PC-3 (cell line): ENCODE measurements at regions not wholly inside any gene's neighbourhood (a gene's known extent, or its start where the extent isn't known, plus 50 kb on each side); places are given as distances from the start of the nearest gene placed in this dataset.

Experiments used
- ATAC-seq: fragments of 200-7000 bp; cut with Tn5 transposase; 2 replicates; pipeline ENCODE4 v1.9.1; 2020; ENCODE audit warnings: mild to moderate bottlenecking, moderate library complexity
- BruUV-seq: library from RNA; stranded (reverse); fragments of 400-500 nt; replicated peaks from 2 replicates; lab custom pipeline; 2021; lab: Mats Ljungman, UMichigan
- CTCF ChIA-PET: fragments of 300-600 bp; sonication (Branson Sonifier 250); formaldehyde crosslinking; loops from one replicate; lab custom pipeline; 2022; ENCODE audit warnings: antibody characterized with exemption; lab: Charles Lee
- POLR2A ChIA-PET: fragments of 300-600 bp; sonication (Branson Sonifier 250); formaldehyde crosslinking; loops from one replicate; lab custom pipeline; 2022; ENCODE audit warnings: antibody characterized with exemption; ENCODE audit not compliant: unreplicated experiment; lab: Charles Lee
- DNase-seq: peaks from one replicate; pipeline ENCODE4 v3.0.0-alpha.2; 2015
- H2AFZ ChIP-seq: fragments of 300-600 bp; sonication (generic); 2 replicates; pipeline ENCODE4 v1.6.0; 2016; ENCODE audit warnings: antibody characterized with exemption, low read length
- H3F3A ChIP-seq: fragments of 300-600 bp; sonication (generic); one replicate; pipeline ENCODE4 v1.6.0; 2017; ENCODE audit warnings: antibody characterized with exemption, low read length, control low read depth, mild to moderate bottlenecking; ENCODE audit not compliant: unreplicated experiment
- H3K27ac ChIP-seq: fragments of 300-600 bp; sonication (generic); 2 replicates; pipeline ENCODE4 v1.5.1; 2016; ENCODE audit warnings: mild to moderate bottlenecking, low read length
- H3K27me3 ChIP-seq: fragments of 300-600 bp; sonication (generic); 2 replicates; pipeline ENCODE4 v1.6.1; 2016; ENCODE audit warnings: low read length, mixed read lengths
- H3K36me3 ChIP-seq: fragments of 300-600 bp; sonication (generic); 2 replicates; pipeline ENCODE4 v1.6.1; 2016; ENCODE audit warnings: low read depth, mixed run types, low read length, mixed read lengths
- H3K4me1 ChIP-seq: fragments of 300-600 bp; sonication (generic); 2 replicates; pipeline ENCODE4 v1.5.1; 2016; ENCODE audit warnings: low read length; ENCODE audit not compliant: insufficient read depth
- H3K4me2 ChIP-seq: fragments of 300-600 bp; sonication (generic); 2 replicates; pipeline ENCODE4 v1.6.0; 2016; ENCODE audit warnings: low read length
- H3K4me3 ChIP-seq: fragments of 300-600 bp; sonication (generic); 2 replicates; pipeline ENCODE4 v1.5.1; 2016; ENCODE audit warnings: mild to moderate bottlenecking, low read length, mixed read lengths
- H3K79me2 ChIP-seq: fragments of 300-600 bp; sonication (generic); 2 replicates; pipeline ENCODE4 v1.6.1; 2017; ENCODE audit warnings: low read length, mixed read lengths
- H3K9ac ChIP-seq: fragments of 300-600 bp; sonication (generic); 2 replicates; pipeline ENCODE4 v1.6.0; 2016; ENCODE audit warnings: mild to moderate bottlenecking, low read length
- H3K9me2 ChIP-seq: fragments of 300-600 bp; sonication (generic); replicated peaks from 2 replicates; pipeline ENCODE4 v1.6.1; 2016; ENCODE audit warnings: mixed run types, low read length, mixed read lengths
- H3K9me3 ChIP-seq: fragments of 300-600 bp; sonication (generic); 2 replicates; pipeline ENCODE4 v1.6.1; 2016; ENCODE audit warnings: low read length, mixed read lengths
- H4K20me1 ChIP-seq: fragments of 300-600 bp; sonication (generic); 2 replicates; pipeline ENCODE4 v1.6.1; 2016; ENCODE audit warnings: low read length, mixed read lengths
- CTCF ChIP-seq: fragments of 300-600 bp; sonication (generic); conservative IDR thresholded peaks from 2 replicates; pipeline ENCODE4 v1.5.1; 2017; ENCODE audit warnings: antibody characterized with exemption, low read depth, mild to moderate bottlenecking, low read length
- EZH2 ChIP-seq: fragments of 300-600 bp; sonication (generic); IDR thresholded peaks from one replicate; pipeline ENCODE4 v1.6.1; 2017; ENCODE audit warnings: antibody characterized with exemption, mild to moderate bottlenecking, low read length; ENCODE audit not compliant: unreplicated experiment
- EZH2phosphoT487 ChIP-seq: fragments of 300-600 bp; sonication (generic); IDR thresholded peaks from 2 replicates; pipeline ENCODE4 v1.6.1; 2018; ENCODE audit warnings: mild to moderate bottlenecking, antibody characterized with exemption, low read length, borderline replicate concordance
- intact Hi-C: fragments of 100-400 bp; cut with micrococcal nuclease; formaldehyde crosslinking; loops from 2 replicates; pipeline ENCODE4 v1.9.0; 2023

DNA sequence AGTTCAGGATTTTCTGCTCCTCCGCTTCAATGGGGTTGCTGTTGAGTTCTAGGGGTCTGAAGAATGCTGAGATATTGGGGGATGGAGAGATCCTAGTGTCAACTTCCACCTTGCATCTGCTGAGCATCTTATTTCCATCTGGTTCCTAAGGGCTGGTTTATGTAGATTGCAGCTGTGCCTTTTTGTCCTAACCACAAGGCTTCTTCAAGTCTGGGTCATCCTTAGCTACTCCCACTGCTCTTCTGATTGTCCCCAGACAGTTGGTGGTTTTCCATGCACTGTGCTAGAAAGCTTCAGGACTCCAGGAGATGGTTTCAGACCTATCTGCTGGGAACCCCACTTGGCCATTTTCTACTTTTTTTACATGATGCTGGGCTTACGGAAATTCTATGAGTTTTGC is 125.0 kb downstream of the IL20RB start:
- H3K4me2 ChIP-seq, result no peak overlapping the region
- BruUV-seq, result no TSS peak
- no peaks in the 10 kb centered on the region for H3K9me3 ChIP-seq
- CTCF ChIA-PET, result no interaction called here
- no peaks in the 10 kb centered on the region for H3K36me3 ChIP-seq
- no peak overlapping the region for H3K27ac ChIP-seq
- ATAC-seq, result no peak
- H3F3A ChIP-seq, result no peaks in the 10 kb centered on the region
- H2AFZ ChIP-seq, result no peak overlapping the region
- H3K4me3 ChIP-seq, result no peak overlapping the region
- no peaks in the 10 kb centered on the region for H3K4me1 ChIP-seq
- H3K79me2 ChIP-seq, result no peaks in the 10 kb centered on the region
- H3K9ac ChIP-seq, result no peak overlapping the region
- no peak for TF ChIP-seq EZH2phosphoT487
- no peak for TF ChIP-seq CTCF
- no peak for TF ChIP-seq EZH2
- POLR2A ChIA-PET, result no interaction called here
- no peak for DNase-seq
- H3K9me2 ChIP-seq, result no peaks in the 10 kb centered on the region
- H4K20me1 ChIP-seq, result no peaks in the 10 kb centered on the region
- intact Hi-C loops, result no loop called here
- peaks cover 31% of the 10 kb centered on the region for H3K27me3 ChIP-seq

- no peak for ATAC-seq
- CTCF ChIA-PET, result no interaction called here
Measured at GRCh38 chr3:137083332-137083731, 125.5 kb downstream of the IL20RB start.

More at GRCh38 chr3:137083332-137083731, 125.5 kb downstream of the IL20RB start:
- no peak overlapping the region for H3K4me2 ChIP-seq
- no peaks in the 10 kb centered on the region for H3K79me2 ChIP-seq
- no peak overlapping the region for H3K9ac ChIP-seq
- no peaks in the 10 kb centered on the region for H3F3A ChIP-seq
- H3K27ac ChIP-seq, result no peak overlapping the region
- POLR2A ChIA-PET, result no interaction called here
- no peak overlapping the region for H3K4me3 ChIP-seq
- H3K9me3 ChIP-seq, result no peaks in the 10 kb centered on the region
- intact Hi-C loops, result no loop called here
- H3K9me2 ChIP-seq, result no peaks in the 10 kb centered on the region
- no peaks in the 10 kb centered on the region for H4K20me1 ChIP-seq
- H2AFZ ChIP-seq, result no peak overlapping the region
- no peak for DNase-seq
- TF ChIP-seq EZH2phosphoT487, result no peak
- TF ChIP-seq CTCF, result no peak
- TF ChIP-seq EZH2, result no peak
- no peaks in the 10 kb centered on the region for H3K36me3 ChIP-seq
- no TSS peak for BruUV-seq
- H3K27me3 ChIP-seq, result peaks cover 25% of the 10 kb centered on the region
- no peaks in the 10 kb centered on the region for H3K4me1 ChIP-seq
